ENCODE measurements at regions not wholly inside any gene's neighbourhood (a gene's known extent, or its start where the extent isn't known, plus 50 kb on each side); places are given as distances from the start of the nearest gene placed in this dataset.

GRCh38 chr7:49403844-49404243, 369.6 kb upstream of the VWC2 start:
- no peak overlapping the region for H2BK15ac ChIP-seq (ENCODE audit: low read length)
- H3K18ac ChIP-seq (ENCODE audit: low read length) = no peak overlapping the region
- no peak for DNase-seq (ENCODE audit: low spot score)
- no peaks in the 10 kb centered on the region for H3K79me1 ChIP-seq (ENCODE audit: low read depth, low read length)
- no peak overlapping the region for H2AFZ ChIP-seq (ENCODE audit: low read length)
- H3K14ac ChIP-seq (ENCODE audit: low read length) = no peak overlapping the region
- H3K4me1 ChIP-seq (ENCODE audit: control insufficient read depth in 2 of 2, insufficient read depth in 1 of 2, low read depth in 1 of 2, low read length in 2 of 2) = no peaks in the 10 kb centered on the region
- no peak overlapping the region for H3K23ac ChIP-seq (ENCODE audit: low read depth, low read length, poor library complexity)
- H3K4me3 ChIP-seq (ENCODE audit: low read length in 2 of 2) = no peak overlapping the region
- no peak overlapping the region for H3K4ac ChIP-seq (ENCODE audit: low read length)
- H4K91ac ChIP-seq (ENCODE audit: low read depth, low read length, poor library complexity) = no peak overlapping the region
- no peak overlapping the region for H4K8ac ChIP-seq (ENCODE audit: low read depth, low read length)
- no peak overlapping the region for H3K4me2 ChIP-seq (ENCODE audit: insufficient read depth, low read length, poor library complexity, severe bottlenecking)
- H2BK12ac ChIP-seq (ENCODE audit: low read length) = no peak overlapping the region
- no peak overlapping the region for H2AK5ac ChIP-seq (ENCODE audit: low read depth, low read length)
- H3K36me3 ChIP-seq (replicated peaks in 1 of 2; ENCODE audit: control insufficient read depth in 2 of 2, insufficient read depth in 2 of 2, low read length in 2 of 2) = no peaks in the 10 kb centered on the region
- no peak overlapping the region for H3K9ac ChIP-seq (ENCODE audit: low read depth, low read length, poor library complexity)
- no peak overlapping the region for H2BK5ac ChIP-seq (ENCODE audit: low read length)
- no peaks in the 10 kb centered on the region for H3K27me3 ChIP-seq (ENCODE audit: control insufficient read depth in 3 of 3, insufficient read depth in 3 of 3, low read depth in 1 of 3, low read length in 3 of 3)
- no peak overlapping the region for H2BK120ac ChIP-seq (ENCODE audit: low read depth, low read length)
- WGBS, 2 donors (ENCODE audit: extremely low coverage in 2 of 2, insufficient read length in 2 of 2, insufficient replicate concordance in 1 of 2) = no CpG with 5 or more reads among the region's 2 CpGs
- H3K27ac ChIP-seq (replicated peaks; ENCODE audit: low read length) = no peak overlapping the region
- no peaks in the 10 kb centered on the region for H3K9me3 ChIP-seq (replicated peaks in 1 of 2; ENCODE audit: control insufficient read depth in 2 of 2, insufficient read depth in 1 of 2, low read depth in 1 of 2, low read length in 2 of 2)

DNA sequence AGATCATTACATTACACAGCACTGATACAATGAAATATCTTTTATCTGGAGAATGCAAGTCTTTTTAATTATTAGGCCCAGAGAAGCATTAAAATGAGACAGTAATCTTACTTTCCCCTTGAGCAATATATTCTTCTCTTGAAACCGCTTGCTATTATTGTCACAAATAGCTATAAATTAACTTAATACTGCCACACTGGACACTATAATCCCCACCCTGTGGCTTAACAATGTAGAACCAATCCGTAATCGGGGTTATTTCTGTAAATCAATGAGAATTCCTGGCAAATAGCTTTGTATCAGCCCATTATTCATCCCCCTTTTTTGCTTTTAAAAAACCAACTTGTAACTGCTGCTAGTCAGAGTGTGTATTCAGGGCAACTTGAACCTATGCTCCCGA, 366.2 kb upstream of the VWC2 start:
- Histone ChIP-seq H4K8ac (ENCODE audit: low read depth, low read length) (no peak overlapping the region), H3K4me1 (ENCODE audit: control insufficient read depth in 2 of 2, insufficient read depth in 1 of 2, low read depth in 1 of 2, low read length in 2 of 2) (no peaks in the 10 kb centered on the region), H3K4me3 (ENCODE audit: low read length in 2 of 2) (no peak overlapping the region), H2BK5ac (ENCODE audit: low read length) (no peak overlapping the region), H2AK5ac (ENCODE audit: low read depth, low read length) (no peak overlapping the region), H3K27ac (replicated peaks; ENCODE audit: low read length) (no peak overlapping the region), H3K4ac (ENCODE audit: low read length) (no peak overlapping the region), H2BK12ac (ENCODE audit: low read length) (no peak overlapping the region), H3K18ac (ENCODE audit: low read length) (no peak overlapping the region), H2AFZ (ENCODE audit: low read length) (no peak overlapping the region), H3K23ac (ENCODE audit: low read depth, low read length, poor library complexity) (no peak overlapping the region), H3K4me2 (ENCODE audit: insufficient read depth, low read length, poor library complexity, severe bottlenecking) (no peak overlapping the region), H4K91ac (ENCODE audit: low read depth, low read length, poor library complexity) (no peak overlapping the region), H3K9me3 (replicated peaks in 1 of 2; ENCODE audit: control insufficient read depth in 2 of 2, insufficient read depth in 1 of 2, low read depth in 1 of 2, low read length in 2 of 2) (no peaks in the 10 kb centered on the region), H3K79me1 (ENCODE audit: low read depth, low read length) (no peaks in the 10 kb centered on the region), H2BK15ac (ENCODE audit: low read length) (no peak overlapping the region), H3K14ac (ENCODE audit: low read length) (no peak overlapping the region), H3K36me3 (replicated peaks in 1 of 2; ENCODE audit: control insufficient read depth in 2 of 2, insufficient read depth in 2 of 2, low read length in 2 of 2) (no peaks in the 10 kb centered on the region), H3K27me3 (ENCODE audit: control insufficient read depth in 3 of 3, insufficient read depth in 3 of 3, low read depth in 1 of 3, low read length in 3 of 3) (no peaks in the 10 kb centered on the region), H2BK120ac (ENCODE audit: low read depth, low read length) (no peak overlapping the region), H3K9ac (ENCODE audit: low read depth, low read length, poor library complexity) (no peak overlapping the region)
- WGBS, 2 donors (ENCODE audit: extremely low coverage in 2 of 2, insufficient read length in 2 of 2, insufficient replicate concordance in 1 of 2) = no CpG with 5 or more reads among the region's 4 CpGs
- DNase-seq (ENCODE audit: low spot score) = no peak

- Histone ChIP-seq H3K36me3 (replicated peaks in 1 of 2; ENCODE audit: control insufficient read depth in 2 of 2, insufficient read depth in 2 of 2, low read length in 2 of 2) (no peaks in the 10 kb centered on the region), H2BK120ac (ENCODE audit: low read depth, low read length) (no peak overlapping the region), H3K4me2 (ENCODE audit: insufficient read depth, low read length, poor library complexity, severe bottlenecking) (no peak overlapping the region), H3K4me1 (ENCODE audit: control insufficient read depth in 2 of 2, insufficient read depth in 1 of 2, low read depth in 1 of 2, low read length in 2 of 2) (no peaks in the 10 kb centered on the region), H3K27me3 (ENCODE audit: control insufficient read depth in 3 of 3, insufficient read depth in 3 of 3, low read depth in 1 of 3, low read length in 3 of 3) (no peaks in the 10 kb centered on the region), H3K79me1 (ENCODE audit: low read depth, low read length) (no peaks in the 10 kb centered on the region), H3K9ac (ENCODE audit: low read depth, low read length, poor library complexity) (no peak overlapping the region), H3K23ac (ENCODE audit: low read depth, low read length, poor library complexity) (no peak overlapping the region), H2AFZ (ENCODE audit: low read length) (no peak overlapping the region), H2BK5ac (ENCODE audit: low read length) (no peak overlapping the region), H2BK15ac (ENCODE audit: low read length) (no peak overlapping the region), H4K91ac (ENCODE audit: low read depth, low read length, poor library complexity) (no peak overlapping the region), H4K8ac (ENCODE audit: low read depth, low read length) (no peak overlapping the region), H3K27ac (replicated peaks; ENCODE audit: low read length) (no peak overlapping the region), H3K4me3 (ENCODE audit: low read length in 2 of 2) (no peak overlapping the region), H3K4ac (ENCODE audit: low read length) (no peak overlapping the region), H3K9me3 (replicated peaks in 1 of 2; ENCODE audit: control insufficient read depth in 2 of 2, insufficient read depth in 1 of 2, low read depth in 1 of 2, low read length in 2 of 2) (no peaks in the 10 kb centered on the region), H2AK5ac (ENCODE audit: low read depth, low read length) (no peak overlapping the region), H2BK12ac (ENCODE audit: low read length) (no peak overlapping the region), H3K14ac (ENCODE audit: low read length) (no peak overlapping the region), H3K18ac (ENCODE audit: low read length) (no peak overlapping the region)
- DNase-seq (ENCODE audit: low spot score) = no peak
- no CpG with 5 or more reads among the region's 2 CpGs for WGBS, 2 donors (ENCODE audit: extremely low coverage in 2 of 2, insufficient read length in 2 of 2, insufficient replicate concordance in 1 of 2)
Measured at GRCh38 chr7:49417034-49417433, 356.4 kb upstream of the VWC2 start.

DNA sequence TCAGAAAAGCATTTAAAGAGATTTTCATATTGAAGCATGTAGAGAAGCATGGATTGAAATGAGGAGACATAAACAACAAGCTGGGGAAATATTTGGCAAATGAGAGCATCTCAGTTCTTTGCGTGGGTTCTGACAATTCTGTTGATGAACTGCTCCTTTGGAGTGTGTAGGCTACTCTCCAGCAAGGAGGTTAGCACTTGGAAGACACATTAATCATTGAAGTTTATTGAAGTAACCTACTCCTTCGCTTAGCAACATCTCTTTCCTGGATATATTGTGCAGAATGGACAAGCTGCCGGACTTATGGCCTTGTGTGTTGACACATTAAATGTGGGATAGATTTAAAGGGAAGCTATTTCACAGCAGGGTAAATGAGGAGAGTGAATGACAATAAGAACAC, 354.5 kb upstream of the VWC2 start:
- Histone ChIP-seq H4K8ac (ENCODE audit: low read depth, low read length) (no peak overlapping the region), H3K36me3 (replicated peaks in 1 of 2; ENCODE audit: control insufficient read depth in 2 of 2, insufficient read depth in 2 of 2, low read length in 2 of 2) (no peaks in the 10 kb centered on the region), H4K91ac (ENCODE audit: low read depth, low read length, poor library complexity) (no peak overlapping the region), H2AFZ (ENCODE audit: low read length) (no peak overlapping the region), H3K23ac (ENCODE audit: low read depth, low read length, poor library complexity) (no peak overlapping the region), H3K14ac (ENCODE audit: low read length) (no peak overlapping the region), H3K4me3 (ENCODE audit: low read length in 2 of 2) (no peak overlapping the region), H3K4me2 (ENCODE audit: insufficient read depth, low read length, poor library complexity, severe bottlenecking) (no peak overlapping the region), H3K18ac (ENCODE audit: low read length) (no peak overlapping the region), H3K4me1 (ENCODE audit: control insufficient read depth in 2 of 2, insufficient read depth in 1 of 2, low read depth in 1 of 2, low read length in 2 of 2) (no peaks in the 10 kb centered on the region), H3K9me3 (replicated peaks in 1 of 2; ENCODE audit: control insufficient read depth in 2 of 2, insufficient read depth in 1 of 2, low read depth in 1 of 2, low read length in 2 of 2) (no peaks in the 10 kb centered on the region), H2BK5ac (ENCODE audit: low read length) (no peak overlapping the region), H3K27me3 (ENCODE audit: control insufficient read depth in 3 of 3, insufficient read depth in 3 of 3, low read depth in 1 of 3, low read length in 3 of 3) (no peaks in the 10 kb centered on the region), H3K9ac (ENCODE audit: low read depth, low read length, poor library complexity) (no peak overlapping the region), H2BK15ac (ENCODE audit: low read length) (no peak overlapping the region), H3K4ac (ENCODE audit: low read length) (no peak overlapping the region), H3K27ac (replicated peaks; ENCODE audit: low read length) (no peak overlapping the region), H2BK12ac (ENCODE audit: low read length) (no peak overlapping the region), H3K79me1 (ENCODE audit: low read depth, low read length) (no peaks in the 10 kb centered on the region), H2BK120ac (ENCODE audit: low read depth, low read length) (no peak overlapping the region), H2AK5ac (ENCODE audit: low read depth, low read length) (no peak overlapping the region)
- DNase-seq (ENCODE audit: low spot score) = no peak
- no CpG with 5 or more reads among the region's 3 CpGs for WGBS, 2 donors (ENCODE audit: extremely low coverage in 2 of 2, insufficient read length in 2 of 2, insufficient replicate concordance in 1 of 2)

Data from neuronal stem cell (in vitro differentiated cells).